AG09319 (cell line): ENCODE measurements at regions not wholly inside any gene's neighbourhood (a gene's known extent, or its start where the extent isn't known, plus 50 kb on each side); places are given as distances from the start of the nearest gene placed in this dataset.

ENCODE experiments used
- DNase-seq: peaks from one replicate; pipeline ENCODE4 v3.0.0-alpha.2; 2010; ENCODE audit warnings: low read depth; ENCODE audit errors: extremely low read depth
- CTCF ChIP-seq: IDR thresholded peaks from 2 replicates; pipeline ENCODE4 v1.5.1; 2011; ENCODE audit warnings: low read depth, mild to moderate bottlenecking, inconsistent platforms, low read length, moderate library complexity

- no peak for TF ChIP-seq CTCF
- DNase-seq, result no peak
Observed at GRCh38 chr2:43088143-43089073, 138.0 kb downstream of the ZFP36L2 start.

- no peak for DNase-seq
- no peak for TF ChIP-seq CTCF
Observed at GRCh38 chr2:43087413-43087812, 139.0 kb downstream of the ZFP36L2 start.

GRCh38 chr2:43086451-43087221 lies 139.8 kb downstream of the ZFP36L2 start:
- peak; percentile 95 for DNase-seq
- TF ChIP-seq CTCF, result no peak

- TF ChIP-seq CTCF, result no peak
- DNase-seq, result no peak
Observed at GRCh38 chr2:43085929-43086328, 140.5 kb downstream of the ZFP36L2 start.

GRCh38 chr2:43085505-43085904 lies 140.9 kb downstream of the ZFP36L2 start:
- TF ChIP-seq CTCF, result no peak
- DNase-seq, result no peak

DNA sequence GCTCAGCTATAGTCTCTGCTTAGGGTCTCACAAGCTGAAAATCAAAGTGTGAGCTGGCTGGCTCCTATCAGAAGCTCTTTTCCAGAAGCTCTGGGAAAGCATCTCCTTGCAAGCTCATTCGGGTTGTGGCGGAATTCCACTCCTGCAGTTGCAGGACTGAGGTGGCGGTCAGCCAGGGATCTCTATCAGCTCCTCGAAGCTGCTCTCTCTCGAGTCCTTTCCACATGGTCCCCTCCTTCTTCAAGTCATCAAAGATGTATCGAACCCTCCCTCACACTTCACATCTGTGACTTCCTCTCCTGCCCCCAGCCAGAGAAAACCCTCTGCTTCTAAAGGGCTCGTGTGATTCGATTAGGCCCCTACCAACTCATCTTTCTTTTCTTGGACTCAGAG lies 141.7 kb downstream of the ZFP36L2 start:
- no peak for DNase-seq
- TF ChIP-seq CTCF, result no peak
